DND-41 (cell line): ENCODE measurements at regions not wholly inside any gene's neighbourhood (a gene's known extent, or its start where the extent isn't known, plus 50 kb on each side); places are given as distances from the start of the nearest gene placed in this dataset.
"Not testable (repeated sequence)": the region's sequence is repeated elsewhere in the genome, so short reads cannot be mapped to it uniquely, and the experiment has no call there.

Experiments
- ATAC-seq: fragments of 200-7000 bp; cut with Tn5 transposase; 3 replicates; pipeline ENCODE4 v1.9.1; 2021; ENCODE audit warnings: low read depth; ENCODE audit not compliant: insufficient read depth
- DNase-seq: peaks from one replicate; pipeline ENCODE4 v3.0.0-alpha.2; 2020
- H2AFZ ChIP-seq: 2 replicates; pipeline ENCODE4 v1.6.0; 2012; ENCODE audit warnings: low read depth, low read length
- H3K27ac ChIP-seq: 2 replicates; pipeline ENCODE4 v1.5.1; 2012; ENCODE audit warnings: low read length, inconsistent platforms
- H3K27me3 ChIP-seq: fragments of 200-600 bp; sonication (generic); 2 replicates; pipeline ENCODE4 v1.6.0; 2012; ENCODE audit warnings: low read length, mild to moderate bottlenecking, inconsistent platforms; ENCODE audit not compliant: insufficient read depth, poor library complexity
- H3K36me3 ChIP-seq: 2 replicates; pipeline ENCODE4 v1.5.1; 2012; ENCODE audit warnings: low read length, inconsistent platforms; ENCODE audit not compliant: insufficient read depth
- H3K4me1 ChIP-seq: 2 replicates; pipeline ENCODE4 v1.5.1; 2012; ENCODE audit warnings: mild to moderate bottlenecking, low read length; ENCODE audit not compliant: insufficient read depth
- H3K4me2 ChIP-seq: 2 replicates; pipeline ENCODE4 v1.6.0; 2012; ENCODE audit warnings: mild to moderate bottlenecking, moderate library complexity, low read length, inconsistent platforms; ENCODE audit not compliant: insufficient read depth
- H3K4me3 ChIP-seq, 2 experiments: fragments of 200-600 bp in 1 of 2; shearing (Covaris generic) in 1 of 2; 2 replicates each; pipeline ENCODE4 v1.5.1; 2012 to 2016; ENCODE audit warnings: inconsistent platforms in 2 of 2, low read length in 2 of 2, mild to moderate bottlenecking in 2 of 2, low read depth in 1 of 2, moderate library complexity in 1 of 2
- H3K79me2 ChIP-seq: 2 replicates; pipeline ENCODE4 v1.6.0; 2012; ENCODE audit warnings: low read length, inconsistent platforms; ENCODE audit not compliant: insufficient read depth
- H3K9ac ChIP-seq: 2 replicates; pipeline ENCODE4 v1.6.0; 2012; ENCODE audit warnings: low read depth, mild to moderate bottlenecking, inconsistent platforms, low read length, moderate library complexity
- H3K9me3 ChIP-seq: 2 replicates; pipeline ENCODE4 v1.5.1; 2012; ENCODE audit warnings: low read length, moderate library complexity, mild to moderate bottlenecking, inconsistent platforms; ENCODE audit not compliant: insufficient read depth, severe bottlenecking
- H4K20me1 ChIP-seq: 2 replicates; pipeline ENCODE4 v1.6.0; 2012; ENCODE audit warnings: low read length; ENCODE audit not compliant: insufficient read depth
- CTCF ChIP-seq: IDR thresholded peaks from 2 replicates; pipeline ENCODE4 v1.5.1; 2012; ENCODE audit warnings: borderline replicate concordance, low read length, moderate library complexity, mild to moderate bottlenecking; ENCODE audit not compliant: poor library complexity, severe bottlenecking; ENCODE audit errors: extremely low read depth
- EZH2 ChIP-seq: IDR thresholded peaks from 3 replicates; pipeline ENCODE4 v1.6.1; 2012; ENCODE audit warnings: borderline replicate concordance, low read depth, mild to moderate bottlenecking, moderate library complexity, low read length, inconsistent platforms; ENCODE audit not compliant: severe bottlenecking

DNA sequence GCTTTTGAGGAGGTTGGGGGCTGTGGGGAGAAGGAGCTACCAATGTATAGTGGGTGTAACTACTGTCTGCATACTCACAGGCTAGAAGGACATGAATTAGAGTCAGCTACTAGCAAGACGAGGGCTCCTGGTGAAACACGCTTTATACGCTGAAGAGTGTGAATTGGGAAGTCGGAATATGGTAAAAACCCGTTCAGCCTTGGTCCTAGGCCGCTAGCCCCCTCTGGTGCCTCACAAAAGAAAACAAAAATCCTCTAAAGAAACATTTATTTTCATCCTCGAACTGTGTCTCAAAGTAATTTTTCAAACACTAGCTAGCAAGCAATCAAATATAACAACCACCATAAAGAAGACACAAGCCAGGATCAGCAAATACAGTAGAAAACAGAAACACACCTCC, 338.1 kb upstream of the SEMA3C start:
- no peaks in the 10 kb centered on the region for H3K79me2 ChIP-seq
- H3K4me1 ChIP-seq: no peaks in the 10 kb centered on the region
- no peaks in the 10 kb centered on the region for H3K36me3 ChIP-seq
- H3K27ac ChIP-seq: no peak overlapping the region
- no peaks in the 10 kb centered on the region for H3K9me3 ChIP-seq
- no peak for ATAC-seq
- TF ChIP-seq EZH2 (no peak), CTCF (no peak)
- no peak for DNase-seq
- H3K9ac ChIP-seq: no peak overlapping the region
- no peaks in the 10 kb centered on the region for H4K20me1 ChIP-seq
- no peak overlapping the region for H3K4me3 ChIP-seq
- no peaks in the 10 kb centered on the region for H3K27me3 ChIP-seq
- H2AFZ ChIP-seq: no peak overlapping the region
- no peak overlapping the region for H3K4me2 ChIP-seq

- Histone ChIP-seq H3K9ac (no peak overlapping the region), H3K9me3 (no peaks in the 10 kb centered on the region), H3K4me1 (no peaks in the 10 kb centered on the region), H3K27ac (no peak overlapping the region), H2AFZ (no peak overlapping the region), H3K27me3 (no peaks in the 10 kb centered on the region), H3K4me2 (no peak overlapping the region), H3K36me3 (no peaks in the 10 kb centered on the region), H3K4me3 (no peak overlapping the region), H4K20me1 (no peaks in the 10 kb centered on the region), H3K79me2 (no peaks in the 10 kb centered on the region)
- no peak for DNase-seq
- ATAC-seq: no peak
- TF ChIP-seq EZH2: no peak
- no peak for TF ChIP-seq CTCF
Observed at GRCh38 chr7:81248420-81248819, 329.6 kb upstream of the SEMA3C start.

GRCh38 chr7:81247364-81247763, 328.5 kb upstream of the SEMA3C start:
- H3K79me2 ChIP-seq, ATAC-seq, H3K4me3 ChIP-seq, H4K20me1 ChIP-seq, H2AFZ ChIP-seq, H3K27me3 ChIP-seq, H3K4me2 ChIP-seq, H3K9me3 ChIP-seq, H3K9ac ChIP-seq, H3K4me1 ChIP-seq, H3K36me3 ChIP-seq, DNase-seq, H3K27ac ChIP-seq: not testable (repeated sequence)

- Histone ChIP-seq H3K79me2 (no peaks in the 10 kb centered on the region), H3K27ac (no peak overlapping the region), H3K4me2 (no peak overlapping the region), H3K9me3 (no peaks in the 10 kb centered on the region), H3K4me3 (no peak overlapping the region), H4K20me1 (no peaks in the 10 kb centered on the region), H2AFZ (no peak overlapping the region), H3K9ac (no peak overlapping the region), H3K4me1 (no peaks in the 10 kb centered on the region), H3K36me3 (no peaks in the 10 kb centered on the region), H3K27me3 (no peaks in the 10 kb centered on the region)
- TF ChIP-seq CTCF (no peak), EZH2 (no peak)
- ATAC-seq (no peak), DNase-seq (no peak)
Observed at GRCh38 chr7:81245353-81245752, 326.5 kb upstream of the SEMA3C start.
